Keratinocyte (primary cell): ENCODE measurements at regions not wholly inside any gene's neighbourhood (a gene's known extent, or its start where the extent isn't known, plus 50 kb on each side); places are given as distances from the start of the nearest gene placed in this dataset.

ENCODE experiments used
- DNase-seq: peaks from one replicate; pipeline ENCODE4 v3.0.0-alpha.2; 2011; ENCODE audit warnings: low read depth, missing footprints, low spot score
- FAIRE-seq: peaks from 2 replicates; lab custom pipeline; 2011; peaks lifted over from hg19 to GRCh38; lab: Jason Lieb, UNC
- H2AFZ ChIP-seq: 2 replicates; pipeline ENCODE4 v1.6.0; 2012; ENCODE audit warnings: low read length, control low read depth, inconsistent platforms; ENCODE audit not compliant: control insufficient read depth
- H3K27ac ChIP-seq: 2 replicates; pipeline ENCODE4 v1.5.1; 2011; ENCODE audit warnings: low read length; ENCODE audit not compliant: control insufficient read depth, insufficient read depth
- H3K27me3 ChIP-seq: 3 replicates; pipeline ENCODE4 v1.6.0; 2011; ENCODE audit warnings: low read length; ENCODE audit not compliant: control insufficient read depth, insufficient read depth; ENCODE audit errors: extremely low read depth
- H3K36me3 ChIP-seq, 2 experiments: 2 replicates in 1 of 2; 3 replicates in 1 of 2; pipeline ENCODE4 v1.5.1; 2011; ENCODE audit warnings: low read length in 2 of 2, mild to moderate bottlenecking in 1 of 2; ENCODE audit not compliant: control insufficient read depth in 2 of 2, insufficient read depth in 2 of 2; ENCODE audit errors: extremely low read depth in 1 of 2
- H3K4me1 ChIP-seq: 3 replicates; pipeline ENCODE4 v1.5.1; 2011; ENCODE audit warnings: low read length; ENCODE audit not compliant: control insufficient read depth, insufficient read depth; ENCODE audit errors: extremely low read depth
- H3K4me2 ChIP-seq: 3 replicates; pipeline ENCODE4 v1.6.0; 2011; ENCODE audit warnings: low read depth, low read length; ENCODE audit not compliant: control insufficient read depth, insufficient read depth; ENCODE audit errors: extremely low read depth
- H3K4me3 ChIP-seq, 3 experiments: fragments of 200-600 bp in 1 of 3; sonication (generic) in 1 of 3; 2 replicates in 2 of 3; 3 replicates in 1 of 3; pipeline ENCODE4 v1.5.1; 2011 to 2016; ENCODE audit warnings: low read length in 3 of 3, mild to moderate bottlenecking in 3 of 3, control low read depth in 2 of 3, inconsistent platforms in 1 of 3, low read depth in 1 of 3, mixed read lengths in 1 of 3, mixed run types in 1 of 3, moderate library complexity in 1 of 3; ENCODE audit not compliant: control insufficient read depth in 2 of 3, insufficient read depth in 2 of 3; ENCODE audit errors: extremely low read depth in 1 of 3
- H3K79me2 ChIP-seq: 2 replicates; pipeline ENCODE4 v1.6.0; 2012; ENCODE audit warnings: low read length; ENCODE audit not compliant: control insufficient read depth, insufficient read depth
- H3K9ac ChIP-seq: 3 replicates; pipeline ENCODE4 v1.6.0; 2011; ENCODE audit warnings: low read length; ENCODE audit not compliant: control insufficient read depth, insufficient read depth; ENCODE audit errors: extremely low read depth
- H3K9me1 ChIP-seq: 3 replicates; pipeline ENCODE4 v1.6.0; 2011; ENCODE audit warnings: low read length; ENCODE audit not compliant: control insufficient read depth, insufficient read depth; ENCODE audit errors: extremely low read depth
- H3K9me3 ChIP-seq: 2 replicates; pipeline ENCODE4 v1.5.1; 2012; ENCODE audit warnings: low read depth, low read length; ENCODE audit not compliant: control insufficient read depth
- H4K20me1 ChIP-seq: 3 replicates; pipeline ENCODE4 v1.6.0; 2011; ENCODE audit warnings: low read length; ENCODE audit not compliant: control insufficient read depth, insufficient read depth; ENCODE audit errors: extremely low read depth
- CTCF ChIP-seq, 3 experiments: IDR thresholded peaks in 1 of 3; conservative IDR thresholded peaks in 1 of 3; optimal IDR thresholded peaks in 1 of 3; 2 replicates in 2 of 3; 3 replicates in 1 of 3; pipeline versions ENCODE3 to v1.5.1; 2011; ENCODE audit warnings: low read length in 3 of 3, mild to moderate bottlenecking in 3 of 3, moderate library complexity in 2 of 3, control low read depth in 1 of 3, inconsistent platforms in 1 of 3; ENCODE audit not compliant: insufficient read depth in 2 of 3; ENCODE audit errors: extremely low read depth in 1 of 3
- EZH2 ChIP-seq: IDR thresholded peaks from one replicate; pipeline ENCODE4 v1.6.1; 2012; ENCODE audit warnings: inconsistent platforms, mild to moderate bottlenecking, low read length, moderate library complexity
- dilution Hi-C: fragments of 300-500 bp; cut with MboI; formaldehyde crosslinking; loops from one replicate; pipeline ENCODE4 v1.7.0; 2020; ENCODE audit warnings: low sequenced_read_pairs; ENCODE audit not compliant: extremely low pct_ligation_motif_present

GRCh38 chr1:4932311-4933030 lies 278.1 kb downstream of the AJAP1 start:
- Histone ChIP-seq H3K9me1 (no peaks in the 10 kb centered on the region), H2AFZ (no peak overlapping the region), H3K4me1 (no peaks in the 10 kb centered on the region), H3K36me3 (no peaks in the 10 kb centered on the region), H3K4me2 (no peak overlapping the region), H4K20me1 (no peaks in the 10 kb centered on the region), H3K79me2 (no peaks in the 10 kb centered on the region), H3K27ac (no peak overlapping the region), H3K27me3 (no peaks in the 10 kb centered on the region), H3K9ac (no peak overlapping the region), H3K4me3 (no peak overlapping the region), H3K9me3 (peaks cover 4% of the 10 kb centered on the region)
- no peak for TF ChIP-seq CTCF (optimal IDR thresholded peaks at IDR 0.05 in 1 of 3, IDR thresholded peaks at IDR 0.05 in 1 of 3, conservative IDR thresholded peaks at IDR 0.05 in 1 of 3; ENCODE audit: extremely low read depth in 1 of 3, insufficient read depth in 2 of 3, low read length in 3 of 3)
- TF ChIP-seq EZH2 = no peak
- DNase-seq (no peak), FAIRE-seq (no peak)
- dilution Hi-C loops = no loop called here

GRCh38 chr1:4931486-4931885 lies 277.1 kb downstream of the AJAP1 start:
- Histone ChIP-seq H3K4me2 (no peak overlapping the region), H4K20me1 (no peaks in the 10 kb centered on the region), H3K9me3 (peaks cover 4% of the 10 kb centered on the region), H2AFZ (no peak overlapping the region), H3K79me2 (no peaks in the 10 kb centered on the region), H3K9ac (no peak overlapping the region), H3K4me1 (no peaks in the 10 kb centered on the region), H3K9me1 (no peaks in the 10 kb centered on the region), H3K4me3 (no peak overlapping the region), H3K36me3 (no peaks in the 10 kb centered on the region), H3K27ac (no peak overlapping the region), H3K27me3 (no peaks in the 10 kb centered on the region)
- dilution Hi-C loops = no loop called here
- no peak for TF ChIP-seq EZH2
- no peak for TF ChIP-seq CTCF (optimal IDR thresholded peaks at IDR 0.05 in 1 of 3, IDR thresholded peaks at IDR 0.05 in 1 of 3, conservative IDR thresholded peaks at IDR 0.05 in 1 of 3; ENCODE audit: extremely low read depth in 1 of 3, insufficient read depth in 2 of 3, low read length in 3 of 3)
- no peak for DNase-seq
- FAIRE-seq = no peak
